VCaP (cell line): ENCODE measurements at regions not wholly inside any gene's neighbourhood (a gene's known extent, or its start where the extent isn't known, plus 50 kb on each side); places are given as distances from the start of the nearest gene placed in this dataset.

Experiments
- H3K27ac ChIP-seq: fragments of 450-650 bp; 2 replicates; pipeline ENCODE4 v1.5.1; 2017
- CTCF ChIP-seq: fragments of 450-650 bp; conservative IDR thresholded peaks from 2 replicates; pipeline ENCODE4 v1.5.1; 2017; ENCODE audit warnings: mild to moderate bottlenecking, moderate library complexity

GRCh38 chr6:156630613-156631302 is 146.4 kb upstream of the ARID1B start:
- no peak overlapping the region for H3K27ac ChIP-seq
- TF ChIP-seq CTCF = no peak

GRCh38 chr6:156628805-156629204 is 148.4 kb upstream of the ARID1B start:
- no peak for TF ChIP-seq CTCF
- no peak overlapping the region for H3K27ac ChIP-seq

GRCh38 chr6:156627524-156627923 is 149.7 kb upstream of the ARID1B start:
- TF ChIP-seq CTCF = no peak
- H3K27ac ChIP-seq = no peak overlapping the region

- TF ChIP-seq CTCF = no peak
- H3K27ac ChIP-seq = no peak overlapping the region
These were observed 155.0 kb upstream of the ARID1B start for GRCh38 chr6:156622185-156622584.

- H3K27ac ChIP-seq = no peak overlapping the region
- TF ChIP-seq CTCF = no peak
These were observed 156.8 kb upstream of the ARID1B start for GRCh38 chr6:156620331-156620730.

- no peak overlapping the region for H3K27ac ChIP-seq
- TF ChIP-seq CTCF = no peak
These were observed 158.5 kb upstream of the ARID1B start for GRCh38 chr6:156618600-156619205.

- no peak overlapping the region for H3K27ac ChIP-seq
- TF ChIP-seq CTCF = no peak
These were observed 159.2 kb upstream of the ARID1B start for GRCh38 chr6:156617941-156618340.
